Stimulated activated CD4-positive, alpha-beta T cell treated with anti-CD3 and anti-CD28 coated beads, Interleukin-1b, Interleukin-23, amount 100 ng/mL, for 24 hours (primary cell): ENCODE measurements at regions not wholly inside any gene's neighbourhood (a gene's known extent, or its start where the extent isn't known, plus 50 kb on each side); places are given as distances from the start of the nearest gene placed in this dataset.

ENCODE experiments used
- DNase-seq, 4 experiments: peaks; one replicate each; pipeline ENCODE4 v3.0.0-alpha.2; 2020; ENCODE audit warnings: low read depth in 4 of 4, low spot score in 1 of 4

- no peak for DNase-seq
These were observed 54.2 kb upstream of the ANKRD1 start for GRCh38 chr10:90975096-90975495.

- DNase-seq = no peak
These were observed 56.4 kb upstream of the ANKRD1 start for GRCh38 chr10:90977162-90977854.

GRCh38 chr10:90977855-90978486 lies 57.1 kb upstream of the ANKRD1 start:
- no peak for DNase-seq

- DNase-seq = no peak
These were observed 61.6 kb upstream of the ANKRD1 start for GRCh38 chr10:90982406-90983008.

- DNase-seq = no peak
These were observed 63.1 kb upstream of the ANKRD1 start for GRCh38 chr10:90983914-90984549.

GRCh38 chr10:90984898-90985297 lies 64.0 kb upstream of the ANKRD1 start:
- DNase-seq = no peak

GRCh38 chr10:90985321-90985933 lies 64.5 kb upstream of the ANKRD1 start:
- no peak for DNase-seq

GRCh38 chr10:90986136-90986760 lies 65.4 kb upstream of the ANKRD1 start:
- DNase-seq = no peak

GRCh38 chr10:90986870-90987269 lies 66.0 kb upstream of the ANKRD1 start:
- no peak for DNase-seq

- DNase-seq = no peak
These were observed 66.5 kb upstream of the ANKRD1 start for GRCh38 chr10:90987383-90987782.

GRCh38 chr10:90988024-90988423 lies 67.1 kb upstream of the ANKRD1 start:
- no peak for DNase-seq

GRCh38 chr10:90988802-90989201 lies 67.9 kb upstream of the ANKRD1 start:
- no peak for DNase-seq

- DNase-seq = no peak
These were observed 68.5 kb upstream of the ANKRD1 start for GRCh38 chr10:90989378-90989777.

GRCh38 chr10:90992462-90992861 lies 71.6 kb upstream of the ANKRD1 start:
- DNase-seq = no peak

GRCh38 chr10:90993340-90993739 lies 72.5 kb upstream of the ANKRD1 start:
- no peak for DNase-seq

- no peak for DNase-seq
These were observed 76.8 kb upstream of the ANKRD1 start for GRCh38 chr10:90997670-90998069.

- no peak for DNase-seq
These were observed 78.0 kb upstream of the ANKRD1 start for GRCh38 chr10:90998733-90999511.

- DNase-seq = no peak
These were observed 78.8 kb upstream of the ANKRD1 start for GRCh38 chr10:90999512-91000172.

GRCh38 chr10:91000470-91000869 lies 79.6 kb upstream of the ANKRD1 start:
- DNase-seq = no peak

- DNase-seq = no peak
These were observed 80.1 kb upstream of the ANKRD1 start for GRCh38 chr10:91000985-91001384.
